Suppressor macrophage (primary cell): ENCODE measurements at regions not wholly inside any gene's neighbourhood (a gene's known extent, or its start where the extent isn't known, plus 50 kb on each side); places are given as distances from the start of the nearest gene placed in this dataset.

Experiments
- DNase-seq, 4 experiments: peaks; one replicate each; pipeline ENCODE4 v3.0.0-alpha.2; 2020 to 2022

DNA sequence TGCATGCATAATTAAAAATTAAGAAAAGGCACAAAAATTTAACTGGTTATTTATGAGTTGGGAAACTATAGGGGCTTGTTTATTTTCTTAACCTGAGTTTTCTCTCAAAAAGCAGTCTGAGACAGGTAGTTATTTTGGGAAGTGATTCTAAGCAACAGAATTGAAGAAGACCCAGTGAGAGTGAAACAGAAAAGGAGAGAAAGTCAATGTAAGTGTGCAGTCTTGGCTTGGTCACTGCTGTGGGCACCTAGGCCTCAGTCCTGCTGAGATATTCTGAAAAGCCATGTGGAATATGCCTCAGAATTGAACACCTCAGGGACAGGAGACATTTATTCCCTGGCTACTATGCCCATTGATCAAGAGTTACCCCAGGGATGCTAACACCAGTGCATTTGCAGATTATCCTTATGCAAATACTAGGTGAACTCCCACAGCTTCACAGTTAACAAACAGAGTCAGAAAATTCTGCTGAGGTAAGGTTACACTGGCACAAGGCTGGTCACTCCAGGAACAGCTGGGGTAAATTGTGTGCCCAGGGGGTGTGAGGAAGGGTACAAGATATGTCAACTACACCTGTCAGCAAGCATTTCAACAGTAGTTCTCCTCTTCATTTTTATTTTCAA lies 222.7 kb downstream of the EFHB start:
- DNase-seq, result no peak

DNA sequence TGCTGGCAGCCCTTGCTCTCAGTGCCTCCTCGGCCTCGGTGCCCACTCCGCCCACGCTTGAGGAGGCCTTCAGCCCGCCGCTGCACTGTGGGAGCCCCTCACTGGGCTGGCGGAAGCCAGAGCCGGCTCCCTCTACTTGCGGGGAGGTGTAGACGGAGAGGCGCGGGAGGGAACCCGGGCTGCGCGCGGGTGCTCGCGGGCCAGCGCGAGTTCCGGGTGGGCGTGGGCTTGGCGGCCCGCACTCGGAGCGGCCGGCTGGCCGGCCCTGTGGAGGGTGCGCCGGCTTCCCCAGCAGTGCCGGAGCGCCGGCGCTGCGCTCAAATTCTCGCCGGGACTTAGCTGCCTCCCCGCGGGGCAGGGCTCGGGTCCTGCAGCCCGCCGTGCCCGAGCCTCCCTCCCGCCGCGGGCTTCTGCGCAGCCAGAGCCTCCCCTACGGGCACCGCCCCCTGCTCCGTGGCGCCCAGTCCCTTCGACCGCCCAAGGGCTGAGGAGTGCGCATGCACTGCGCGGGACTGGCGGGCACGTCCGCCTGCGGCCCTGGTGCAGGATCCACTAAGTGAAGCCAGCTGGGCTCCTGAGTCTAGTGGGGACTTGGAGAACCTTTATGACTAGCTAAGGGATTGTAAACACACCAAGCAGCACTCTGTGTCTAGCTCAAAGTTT lies 231.5 kb downstream of the EFHB start:
- DNase-seq, result peak in 2 of 4 experiments; percentile 2 to 17

DNA sequence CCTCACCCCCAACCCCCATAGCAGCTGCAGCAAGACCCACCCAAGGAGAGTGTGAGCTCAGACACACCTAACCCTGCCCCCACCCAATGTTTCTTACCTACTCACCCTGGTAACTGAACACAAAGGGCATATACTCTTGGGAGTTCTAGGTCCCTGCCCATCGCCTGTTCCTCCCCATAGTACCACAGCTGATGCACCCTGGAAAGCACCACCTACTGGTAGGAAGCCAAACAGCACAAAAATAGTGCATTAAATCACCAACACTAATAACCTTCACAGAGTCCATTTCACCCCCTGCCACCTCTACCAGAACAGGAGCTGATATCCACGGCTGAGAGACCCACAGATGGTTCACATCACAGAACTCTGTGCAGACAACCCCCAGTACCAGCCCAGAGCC lies 245.2 kb downstream of the EFHB start:
- no peak for DNase-seq

DNA sequence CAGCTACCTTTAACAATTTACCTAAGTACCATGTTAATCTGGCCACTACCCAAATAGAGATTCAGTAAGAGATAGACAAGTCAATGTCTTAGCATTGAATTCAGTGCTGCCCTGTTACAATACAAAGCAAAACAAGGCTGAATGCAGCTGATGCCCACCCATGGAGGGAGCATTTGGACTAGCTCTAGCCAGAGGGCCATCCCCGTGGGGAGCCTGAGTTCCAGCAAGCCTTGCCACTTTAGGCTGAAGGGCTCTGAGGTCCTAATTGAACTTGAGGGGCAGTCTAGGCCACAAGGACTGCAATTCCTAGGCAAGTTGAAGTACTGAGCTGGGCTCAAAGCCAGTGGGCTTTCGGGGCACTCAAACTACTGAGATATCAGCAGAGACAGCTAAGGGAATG lies 265.9 kb downstream of the EFHB start:
- DNase-seq, result no peak

DNA sequence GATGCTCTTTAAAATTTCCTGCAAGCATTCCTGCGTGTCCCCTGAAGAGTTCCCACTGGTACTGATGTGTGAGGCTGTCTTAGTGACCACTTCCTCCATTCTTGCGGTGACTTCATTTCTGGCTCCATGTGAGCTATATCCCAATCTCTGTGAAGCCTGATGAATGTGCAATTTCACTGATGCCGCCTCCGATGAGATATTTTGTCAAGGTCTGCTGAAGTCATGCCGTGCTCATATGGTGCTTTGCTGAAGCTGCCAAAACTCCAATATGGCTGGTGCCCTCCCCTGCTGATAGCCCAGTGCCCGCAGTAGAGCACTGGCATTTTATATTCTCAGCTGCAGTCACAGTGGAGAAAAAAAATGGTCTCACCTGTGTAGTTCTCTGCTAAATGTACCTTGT lies 271.5 kb downstream of the EFHB start:
- no peak for DNase-seq

DNA sequence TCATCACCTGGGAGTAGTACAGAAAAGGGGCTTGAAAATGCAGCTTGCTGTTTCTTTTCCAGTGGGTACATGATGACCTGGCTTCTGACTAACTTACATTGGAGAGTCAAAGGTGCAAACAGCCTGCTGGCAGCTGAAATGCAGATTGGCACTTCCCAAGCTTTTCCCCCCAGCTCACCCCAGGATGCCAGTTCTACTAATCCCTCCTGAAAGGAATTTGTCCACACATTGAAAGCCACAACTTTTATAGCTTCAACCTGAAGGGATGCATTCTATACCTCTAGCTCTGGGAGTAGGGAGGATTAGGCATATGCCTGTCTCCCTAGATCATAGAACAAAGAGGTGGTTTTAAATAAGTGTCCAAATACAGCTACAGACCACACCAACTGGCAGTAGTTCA lies 281.7 kb downstream of the EFHB start:
- DNase-seq, result no peak

DNA sequence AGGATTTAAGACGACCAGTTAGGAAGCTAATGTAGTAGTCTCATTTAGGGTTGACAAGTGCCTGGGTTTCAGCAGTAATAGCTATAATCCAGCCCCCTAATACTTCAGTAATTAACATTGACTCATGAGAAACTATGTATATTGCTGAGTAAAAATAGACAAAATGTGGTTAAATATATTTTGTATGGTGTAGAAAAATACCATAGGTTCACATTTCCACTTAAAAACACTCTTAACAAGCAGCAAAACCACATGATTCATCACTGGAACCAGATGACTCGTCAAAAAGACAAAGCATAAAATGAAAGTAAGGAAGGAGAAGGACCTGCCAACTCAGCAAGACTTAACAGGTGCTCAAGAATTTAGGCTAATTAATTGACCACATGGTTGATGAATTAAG lies 288.9 kb downstream of the EFHB start:
- no peak for DNase-seq

DNA sequence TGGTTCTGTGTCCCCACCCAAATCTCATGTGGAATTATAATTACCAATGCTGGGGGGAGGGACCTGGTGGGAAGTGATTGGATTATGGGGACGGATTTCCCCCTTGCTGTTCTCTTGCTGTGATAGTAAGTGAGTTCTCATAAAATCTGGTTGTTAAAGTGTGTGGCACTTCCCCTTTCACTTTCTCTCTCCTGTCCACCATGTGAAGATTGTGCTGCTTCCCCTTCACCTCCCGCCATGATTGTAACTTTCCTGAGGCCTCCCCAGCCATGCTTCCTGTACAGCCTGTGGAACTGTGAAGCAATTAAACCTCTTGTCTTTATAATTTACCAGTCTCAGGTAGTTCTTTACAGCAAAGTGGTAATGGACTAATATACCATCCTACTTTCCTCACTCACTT lies 289.6 kb downstream of the EFHB start:
- DNase-seq, result peak in 2 of 4 experiments; percentile 0 to 1

DNA sequence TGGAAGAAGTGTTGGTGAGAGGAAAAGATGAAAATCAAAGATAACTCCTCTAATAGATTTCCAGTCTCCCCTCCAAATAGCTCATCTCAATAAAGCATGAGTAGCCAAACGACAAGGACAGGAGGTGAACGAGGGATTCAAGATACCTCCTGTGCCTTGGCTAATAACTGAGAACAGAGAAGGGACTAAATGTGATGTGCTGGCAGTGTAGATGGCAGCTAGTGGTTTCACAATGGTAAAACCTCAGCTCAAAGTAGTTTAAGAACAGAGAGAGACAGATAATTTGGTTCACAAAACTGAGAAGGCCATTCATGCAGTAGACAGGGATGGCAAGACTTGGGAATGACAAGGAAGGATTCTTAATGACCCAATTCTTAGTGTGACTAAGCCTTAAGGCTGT lies 292.6 kb downstream of the EFHB start:
- no peak for DNase-seq

DNA sequence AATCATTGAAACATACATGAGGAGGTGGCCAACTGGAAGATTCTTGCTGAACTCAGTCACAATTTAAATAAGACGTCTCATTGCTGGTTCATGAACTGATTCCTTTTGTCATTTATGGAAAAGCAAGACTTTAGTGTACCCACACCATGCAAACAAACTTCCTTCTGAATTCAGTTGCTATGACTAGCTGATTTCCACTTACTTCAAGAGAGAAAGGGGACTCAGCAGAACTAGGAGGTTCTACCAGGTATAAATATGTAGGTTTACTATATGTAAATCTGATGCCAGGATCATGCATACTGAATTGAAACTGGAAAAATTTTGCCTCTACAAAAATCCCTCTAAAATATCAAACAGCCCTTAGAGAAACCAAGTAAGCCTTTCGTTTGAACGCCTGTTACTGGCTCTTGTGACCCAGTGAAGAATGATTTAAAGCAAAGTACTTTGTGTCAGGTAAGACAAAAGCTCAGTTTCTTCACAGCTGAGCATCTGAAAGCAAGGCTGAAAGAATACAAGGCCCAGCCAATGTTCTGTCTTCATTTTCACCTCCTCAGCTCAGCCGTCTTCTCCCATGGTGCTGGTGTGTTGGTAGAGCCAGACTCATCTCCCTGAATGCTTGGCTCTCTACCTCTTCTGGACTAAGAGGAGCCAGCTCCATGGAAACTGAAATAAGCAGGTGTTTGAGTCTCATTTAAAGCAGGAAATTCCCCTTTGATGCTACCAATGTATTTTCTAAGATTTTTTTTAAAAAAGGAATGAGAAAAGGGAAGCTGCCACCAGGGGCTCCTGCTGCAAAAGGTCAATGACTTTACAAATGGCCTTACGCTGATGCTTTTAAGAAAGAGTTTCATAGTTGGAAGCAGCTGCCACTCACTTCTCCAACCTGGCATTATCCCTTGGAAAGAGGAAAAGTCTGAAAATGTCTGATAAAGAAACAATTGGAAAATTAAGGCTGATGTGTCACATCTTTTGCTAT lies 301.6 kb downstream of the EFHB start:
- no peak for DNase-seq

DNA sequence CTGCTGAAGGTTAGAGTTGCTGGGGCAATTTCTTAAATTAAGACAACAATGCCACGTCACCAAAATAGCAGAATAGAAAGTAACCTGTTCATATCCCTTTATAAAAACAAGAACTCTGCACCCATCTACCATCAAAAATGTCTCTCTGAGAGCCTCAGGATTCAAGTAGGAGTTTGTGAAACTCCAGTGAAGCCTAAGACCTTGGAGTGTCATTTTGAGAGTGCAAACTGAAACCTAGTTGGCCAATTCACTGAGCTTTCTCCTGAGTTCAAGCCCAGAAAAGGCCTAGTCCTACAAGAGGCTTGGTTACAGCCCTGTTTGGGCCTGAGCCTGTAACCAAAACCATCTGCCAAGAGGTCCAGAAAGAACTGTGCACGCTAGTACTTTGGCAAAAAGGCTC lies 335.1 kb downstream of the EFHB start:
- no peak for DNase-seq

DNA sequence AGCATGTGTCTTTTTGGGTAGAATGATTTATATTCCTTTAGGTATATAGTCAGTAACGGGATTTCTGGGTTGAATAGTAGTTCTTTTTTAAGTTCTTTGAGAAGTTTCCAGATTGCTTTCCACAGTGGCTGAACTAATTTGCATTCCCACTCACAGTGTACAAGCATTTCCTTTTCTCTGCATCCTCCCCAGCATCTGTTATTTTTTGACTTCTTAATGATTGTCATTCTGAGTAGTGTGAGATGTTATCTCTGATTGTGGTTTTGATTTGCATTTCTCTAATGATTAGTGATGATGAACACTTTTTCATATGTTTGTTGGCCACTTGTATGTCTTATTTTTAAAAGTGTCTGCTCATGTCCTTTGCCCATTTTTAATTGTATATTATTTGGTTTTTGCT lies 337.6 kb downstream of the EFHB start:
- no peak for DNase-seq

DNA sequence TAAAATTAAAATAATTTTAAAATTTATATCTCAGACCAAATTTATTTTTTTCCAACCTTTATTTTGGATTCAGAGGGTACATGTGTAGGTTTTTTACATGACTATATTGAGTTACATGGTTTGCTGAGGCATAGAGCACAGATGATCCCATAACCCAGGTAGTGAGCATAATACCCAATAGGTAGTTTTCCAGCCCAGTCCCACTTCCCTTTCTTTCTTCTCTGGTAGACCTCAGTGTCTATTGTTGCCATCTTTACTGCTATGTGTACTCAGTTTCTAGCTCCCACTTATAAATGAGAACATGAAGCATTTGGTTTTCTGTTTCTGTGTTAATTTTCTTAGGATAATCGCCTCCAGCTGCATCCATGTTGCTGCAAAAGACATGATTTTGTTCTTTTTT lies 338.1 kb downstream of the EFHB start:
- no peak for DNase-seq
